IMR-90 (cell line): ENCODE measurements at regions not wholly inside any gene's neighbourhood (a gene's known extent, or its start where the extent isn't known, plus 50 kb on each side); places are given as distances from the start of the nearest gene placed in this dataset.

Source experiments
- BHLHE40 ChIP-seq: fragments of 150-350 bp; IDR thresholded peaks from 2 replicates; pipeline ENCODE4 v1.6.1; 2016; ENCODE audit warnings: mild to moderate bottlenecking, low read depth, low read length
- CHD1 ChIP-seq: IDR thresholded peaks from 2 replicates; pipeline ENCODE4 v1.6.1; 2012; ENCODE audit warnings: low read depth, low read length, improper control_type of control experiment
- FOS ChIP-seq: fragments of 150-350 bp; IDR thresholded peaks from 2 replicates; pipeline ENCODE4 v1.6.1; 2016; ENCODE audit warnings: low read depth, low read length
- MAFK ChIP-seq: IDR thresholded peaks from 2 replicates; pipeline ENCODE4 v1.6.1; 2012; ENCODE audit warnings: low read depth, low read length, improper control_type of control experiment
- POLR2A ChIP-seq: IDR thresholded peaks from 2 replicates; pipeline ENCODE4 v1.6.1; 2012; ENCODE audit warnings: mild to moderate bottlenecking, low read depth, low read length
- RAD21 ChIP-seq: IDR thresholded peaks from 2 replicates; pipeline ENCODE4 v1.6.1; 2012; ENCODE audit warnings: low read length, improper control_type of control experiment
- RCOR1 ChIP-seq: IDR thresholded peaks from 2 replicates; pipeline ENCODE4 v1.6.1; 2012; ENCODE audit warnings: mild to moderate bottlenecking, low read length, improper control_type of control experiment; ENCODE audit not compliant: insufficient replicate concordance
- TF ChIP-seq, protein P1 (sequence below): conservative IDR thresholded peaks from 2 replicates; pipeline ENCODE4 v1.5.1; 2012; ENCODE audit warnings: mild to moderate bottlenecking, low read depth, low read length, improper control_type of control experiment
- TF ChIP-seq, protein P2 (sequence below): fragments of 150-350 bp; IDR thresholded peaks from 2 replicates; pipeline ENCODE4 v1.6.1; 2017; ENCODE audit warnings: mild to moderate bottlenecking, antibody characterized with exemption, low read length, low read depth

DNA sequence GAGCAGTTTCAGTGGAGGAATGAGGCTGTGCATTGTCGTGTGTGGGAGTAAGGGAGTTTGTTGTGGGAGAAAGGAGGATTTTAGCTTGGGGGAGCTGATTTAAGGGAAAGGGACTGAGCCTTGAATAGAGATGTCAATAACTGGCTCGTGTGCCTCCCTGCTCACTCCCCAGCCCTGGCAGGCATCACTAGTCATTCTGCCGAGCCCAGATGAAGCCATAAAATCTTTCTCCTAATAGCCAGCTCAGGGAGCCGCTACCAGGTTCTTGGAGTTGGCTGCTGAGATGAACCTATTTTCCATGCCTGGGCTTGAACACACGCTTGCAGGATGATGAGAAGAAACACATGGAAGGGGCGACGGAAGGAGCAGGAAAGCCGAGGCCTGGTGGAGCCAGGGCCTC is 65.0 kb upstream of the POU3F1 start:
- TF ChIP-seq POLR2A (no peak), FOS (no peak), RCOR1 (no peak), MAFK (no peak), RAD21 (no peak), BHLHE40 (no peak), CHD1 (no peak)
- TF ChIP-seq, protein P1, sequence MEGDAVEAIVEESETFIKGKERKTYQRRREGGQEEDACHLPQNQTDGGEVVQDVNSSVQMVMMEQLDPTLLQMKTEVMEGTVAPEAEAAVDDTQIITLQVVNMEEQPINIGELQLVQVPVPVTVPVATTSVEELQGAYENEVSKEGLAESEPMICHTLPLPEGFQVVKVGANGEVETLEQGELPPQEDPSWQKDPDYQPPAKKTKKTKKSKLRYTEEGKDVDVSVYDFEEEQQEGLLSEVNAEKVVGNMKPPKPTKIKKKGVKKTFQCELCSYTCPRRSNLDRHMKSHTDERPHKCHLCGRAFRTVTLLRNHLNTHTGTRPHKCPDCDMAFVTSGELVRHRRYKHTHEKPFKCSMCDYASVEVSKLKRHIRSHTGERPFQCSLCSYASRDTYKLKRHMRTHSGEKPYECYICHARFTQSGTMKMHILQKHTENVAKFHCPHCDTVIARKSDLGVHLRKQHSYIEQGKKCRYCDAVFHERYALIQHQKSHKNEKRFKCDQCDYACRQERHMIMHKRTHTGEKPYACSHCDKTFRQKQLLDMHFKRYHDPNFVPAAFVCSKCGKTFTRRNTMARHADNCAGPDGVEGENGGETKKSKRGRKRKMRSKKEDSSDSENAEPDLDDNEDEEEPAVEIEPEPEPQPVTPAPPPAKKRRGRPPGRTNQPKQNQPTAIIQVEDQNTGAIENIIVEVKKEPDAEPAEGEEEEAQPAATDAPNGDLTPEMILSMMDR, result no peak
- TF ChIP-seq, protein P2, sequence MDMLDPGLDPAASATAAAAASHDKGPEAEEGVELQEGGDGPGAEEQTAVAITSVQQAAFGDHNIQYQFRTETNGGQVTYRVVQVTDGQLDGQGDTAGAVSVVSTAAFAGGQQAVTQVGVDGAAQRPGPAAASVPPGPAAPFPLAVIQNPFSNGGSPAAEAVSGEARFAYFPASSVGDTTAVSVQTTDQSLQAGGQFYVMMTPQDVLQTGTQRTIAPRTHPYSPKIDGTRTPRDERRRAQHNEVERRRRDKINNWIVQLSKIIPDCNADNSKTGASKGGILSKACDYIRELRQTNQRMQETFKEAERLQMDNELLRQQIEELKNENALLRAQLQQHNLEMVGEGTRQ, result no peak
